IMR-90 (cell line): ENCODE measurements at regions not wholly inside any gene's neighbourhood (a gene's known extent, or its start where the extent isn't known, plus 50 kb on each side); places are given as distances from the start of the nearest gene placed in this dataset.

Experiments
- ATAC-seq: fragments of 200-7000 bp; cut with Tn5 transposase; 2 replicates; pipeline ENCODE4 v1.9.1; 2020; ENCODE audit warnings: low read depth, mild to moderate bottlenecking, moderate library complexity
- BruUV-seq: library from RNA; stranded (reverse); fragments of 400-500 nt; replicated peaks from 2 replicates; lab custom pipeline; 2021; lab: Mats Ljungman, UMichigan
- CTCF ChIA-PET: fragments of 300-600 bp; formaldehyde crosslinking; extraction: SDS; loops from one replicate; lab custom pipeline; 2021; ENCODE audit warnings: antibody characterized with exemption; lab: Yijun Ruan, JAX
- POLR2A ChIA-PET: fragments of 300-600 bp; sonication (Branson Sonifier 250); formaldehyde crosslinking; loops from one replicate; lab custom pipeline; 2022; ENCODE audit warnings: antibody characterized with exemption; ENCODE audit not compliant: unreplicated experiment; lab: Charles Lee
- DNase-seq: peaks from one replicate; pipeline ENCODE4 v3.0.0; 2013
- H2AFZ ChIP-seq: replicated peaks from 2 replicates; pipeline ENCODE3; 2013; ENCODE audit warnings: low read length, mild to moderate bottlenecking; ENCODE audit not compliant: poor library complexity
- H2AK5ac ChIP-seq: 2 replicates; pipeline ENCODE4 v1.6.1; 2013; ENCODE audit warnings: low read depth, low read length, inconsistent platforms
- H2AK9ac ChIP-seq: replicated peaks from 2 replicates; pipeline ENCODE3; 2013; ENCODE audit warnings: mild to moderate bottlenecking, low read depth, low read length, moderate library complexity; ENCODE audit not compliant: poor library complexity
- H2BK120ac ChIP-seq: 2 replicates; pipeline ENCODE4 v1.6.1; 2013; ENCODE audit warnings: low read depth, low read length, inconsistent platforms
- H2BK15ac ChIP-seq: 3 replicates; pipeline ENCODE4 v1.6.1; 2013; ENCODE audit warnings: low read depth, low read length, inconsistent platforms
- H2BK20ac ChIP-seq: 2 replicates; pipeline ENCODE4 v1.6.1; 2013; ENCODE audit warnings: low read depth, mild to moderate bottlenecking, inconsistent platforms, low read length, moderate library complexity
- H2BK5ac ChIP-seq: 2 replicates; pipeline ENCODE4 v1.6.1; 2013; ENCODE audit warnings: mild to moderate bottlenecking, low read depth, low read length, inconsistent platforms; ENCODE audit not compliant: poor library complexity, severe bottlenecking
- H3K14ac ChIP-seq: replicated peaks from 2 replicates; pipeline ENCODE4 v1.6.1; 2013; ENCODE audit warnings: low read depth, low read length, inconsistent platforms
- H3K18ac ChIP-seq: 2 replicates; pipeline ENCODE4 v1.6.1; 2013; ENCODE audit warnings: low read depth, low read length, control low read depth
- H3K23ac ChIP-seq: 2 replicates; pipeline ENCODE4 v1.6.1; 2013; ENCODE audit warnings: low read depth, low read length, inconsistent platforms
- H3K27ac ChIP-seq: 2 replicates; pipeline ENCODE4 v1.5.1; 2013; ENCODE audit warnings: mild to moderate bottlenecking, control low read depth, low read length; ENCODE audit not compliant: insufficient read depth
- H3K27me3 ChIP-seq: 2 replicates; pipeline ENCODE4 v1.6.1; 2013; ENCODE audit warnings: low read length; ENCODE audit not compliant: control insufficient read depth, insufficient read depth
- H3K36me3 ChIP-seq: 2 replicates; pipeline ENCODE4 v1.6.1; 2013; ENCODE audit warnings: low read length, mixed read lengths; ENCODE audit not compliant: control insufficient read depth, insufficient read depth
- H3K4ac ChIP-seq: 2 replicates; pipeline ENCODE4 v1.6.1; 2013; ENCODE audit warnings: low read depth, low read length, inconsistent platforms
- H3K4me1 ChIP-seq: 2 replicates; pipeline ENCODE4 v1.6.1; 2013; ENCODE audit warnings: low read length, mixed read lengths; ENCODE audit not compliant: control insufficient read depth, insufficient read depth
- H3K4me2 ChIP-seq: 2 replicates; pipeline ENCODE4 v1.6.1; 2013; ENCODE audit warnings: low read depth, mild to moderate bottlenecking, control low read depth, low read length, moderate library complexity
- H3K4me3 ChIP-seq: 2 replicates; pipeline ENCODE4 v1.5.1; 2013; ENCODE audit warnings: low read depth, mild to moderate bottlenecking, control low read depth, low read length, moderate library complexity; ENCODE audit not compliant: insufficient read depth
- H3K56ac ChIP-seq: 2 replicates; pipeline ENCODE4 v1.6.1; 2013; ENCODE audit warnings: low read length, inconsistent platforms; ENCODE audit not compliant: insufficient read depth; ENCODE audit errors: extremely low read depth
- H3K79me1 ChIP-seq, 2 experiments: 2 replicates each; pipeline ENCODE4 v1.6.1; 2013; ENCODE audit warnings: low read length in 2 of 2, inconsistent platforms in 1 of 2, low read depth in 1 of 2
- H3K9ac ChIP-seq: 2 replicates; pipeline ENCODE4 v1.6.1; 2013; ENCODE audit warnings: low read depth, low read length, control low read depth
- H3K9me1 ChIP-seq: 2 replicates; pipeline ENCODE4 v1.6.1; 2013; ENCODE audit warnings: low read length, inconsistent platforms; ENCODE audit not compliant: insufficient read depth
- H3K9me3 ChIP-seq: 2 replicates; pipeline ENCODE4 v1.6.1; 2013; ENCODE audit warnings: low read length; ENCODE audit not compliant: control insufficient read depth, insufficient read depth
- H4K20me1 ChIP-seq: 2 replicates; pipeline ENCODE4 v1.6.1; 2013; ENCODE audit warnings: low read length, inconsistent platforms; ENCODE audit not compliant: insufficient read depth
- H4K5ac ChIP-seq: 2 replicates; pipeline ENCODE4 v1.6.1; 2013; ENCODE audit warnings: mild to moderate bottlenecking, low read depth, low read length, control low read depth
- H4K8ac ChIP-seq, 2 experiments: 2 replicates each; pipeline ENCODE4 v1.6.1; 2013; ENCODE audit warnings: low read depth in 2 of 2, low read length in 2 of 2, control low read depth in 1 of 2, inconsistent platforms in 1 of 2
- H4K91ac ChIP-seq: 2 replicates; pipeline ENCODE4 v1.6.1; 2013; ENCODE audit warnings: low read depth, low read length, inconsistent platforms; ENCODE audit not compliant: insufficient read depth
- BHLHE40 ChIP-seq: fragments of 150-350 bp; IDR thresholded peaks from 2 replicates; pipeline ENCODE4 v1.6.1; 2016; ENCODE audit warnings: mild to moderate bottlenecking, low read depth, low read length
- CEBPB ChIP-seq: IDR thresholded peaks from 2 replicates; pipeline ENCODE4 v1.6.1; 2012; ENCODE audit warnings: low read depth, low read length, improper control_type of control experiment
- CHD1 ChIP-seq: IDR thresholded peaks from 2 replicates; pipeline ENCODE4 v1.6.1; 2012; ENCODE audit warnings: low read depth, low read length, improper control_type of control experiment
- ELK1 ChIP-seq: fragments of 150-350 bp; IDR thresholded peaks from 2 replicates; pipeline ENCODE4 v1.6.1; 2016; ENCODE audit warnings: low read depth, mild to moderate bottlenecking, low read length, moderate library complexity, borderline replicate concordance
- FOS ChIP-seq: fragments of 150-350 bp; IDR thresholded peaks from 2 replicates; pipeline ENCODE4 v1.6.1; 2016; ENCODE audit warnings: low read depth, low read length
- MAFK ChIP-seq: IDR thresholded peaks from 2 replicates; pipeline ENCODE4 v1.6.1; 2012; ENCODE audit warnings: low read depth, low read length, improper control_type of control experiment
- MXI1 ChIP-seq: IDR thresholded peaks from 2 replicates; pipeline ENCODE4 v1.6.1; 2012; ENCODE audit warnings: low read depth, mild to moderate bottlenecking, low read length, moderate library complexity, borderline replicate concordance
- NFE2L2 ChIP-seq: fragments of 150-350 bp; IDR thresholded peaks from 2 replicates; pipeline ENCODE4 v1.6.1; 2016; ENCODE audit warnings: low read depth, mild to moderate bottlenecking, low read length
- RAD21 ChIP-seq: IDR thresholded peaks from 2 replicates; pipeline ENCODE4 v1.6.1; 2012; ENCODE audit warnings: low read length, improper control_type of control experiment
- RCOR1 ChIP-seq: IDR thresholded peaks from 2 replicates; pipeline ENCODE4 v1.6.1; 2012; ENCODE audit warnings: mild to moderate bottlenecking, low read length, improper control_type of control experiment; ENCODE audit not compliant: insufficient replicate concordance
- RFX5 ChIP-seq: IDR thresholded peaks from 2 replicates; pipeline ENCODE4 v1.8.0; 2012; ENCODE audit warnings: low read depth, mild to moderate bottlenecking, low read length, moderate library complexity
- SMC3 ChIP-seq: fragments of 150-350 bp; IDR thresholded peaks from 2 replicates; pipeline ENCODE4 v1.6.1; 2016; ENCODE audit warnings: low read depth, mild to moderate bottlenecking, antibody characterized with exemption, low read length, moderate library complexity
- USF2 ChIP-seq: fragments of 150-350 bp; IDR thresholded peaks from 2 replicates; pipeline ENCODE4 v1.6.1; 2017; ENCODE audit warnings: mild to moderate bottlenecking, antibody characterized with exemption, low read length, low read depth
- WGBS, 2 experiments: methylation state at CpG; one replicate each; pipeline versions ENCODE4 v1.1.5 to v1.1.7; 2013; ENCODE audit warnings: missing lambda C conversion rate in 2 of 2; ENCODE audit not compliant: insufficient read length in 1 of 2; ENCODE audit errors: extremely low coverage in 2 of 2; 5-methylcytosine and 5-hydroxymethylcytosine counted together
- dilution Hi-C: fragments of 300-500 bp; cut with HindIII; formaldehyde crosslinking; loops from one replicate; pipeline ENCODE4 v1.14.3; 2018; ENCODE audit warnings: low sequenced_read_pairs; ENCODE audit not compliant: unreplicated experiment
- in situ Hi-C: fragments of 300-500 bp; cut with MboI; formaldehyde crosslinking; loops from 3 replicates; pipeline ENCODE4 v1.14.3; 2019; ENCODE audit warnings: low sequenced_read_pairs, inconsistent platforms, mixed read lengths
- intact Hi-C: fragments of 100-400 bp; cut with micrococcal nuclease; formaldehyde crosslinking; loops from 2 replicates; pipeline ENCODE4 v1.10.0; 2022
- TF ChIP-seq, protein P1 (sequence below): conservative IDR thresholded peaks from 2 replicates; pipeline ENCODE4 v1.5.1; 2012; ENCODE audit warnings: mild to moderate bottlenecking, low read depth, low read length, improper control_type of control experiment

- dilution Hi-C loops, result no loop called here
- ATAC-seq, result no peak
Observed at GRCh38 chr13:79222427-79223205, 183.4 kb downstream of the RBM26 start.

More at GRCh38 chr13:79222427-79223205, 183.4 kb downstream of the RBM26 start:
- Histone ChIP-seq H2BK20ac (no peak overlapping the region), H2BK15ac (no peak overlapping the region), H2BK5ac (no peak overlapping the region), H3K9me3 (no peaks in the 10 kb centered on the region), H3K36me3 (no peaks in the 10 kb centered on the region), H3K4me1 (no peaks in the 10 kb centered on the region), H3K23ac (no peak overlapping the region), H2BK120ac (no peak overlapping the region), H3K14ac (no peak overlapping the region), H3K9me1 (no peaks in the 10 kb centered on the region), H2AK9ac (no peak overlapping the region), H3K27ac (no peak overlapping the region), H3K27me3 (no peaks in the 10 kb centered on the region), H2AK5ac (no peak overlapping the region), H3K56ac (no peak overlapping the region), H3K4ac (no peak overlapping the region), H3K18ac (no peak overlapping the region), H4K91ac (no peak overlapping the region), H3K79me1 (no peaks in the 10 kb centered on the region), H4K20me1 (no peaks in the 10 kb centered on the region), H3K4me2 (no peak overlapping the region), H3K4me3 (no peak overlapping the region), H2AFZ (no peak overlapping the region), H4K8ac (no peak overlapping the region), H4K5ac (no peak overlapping the region), H3K9ac (no peak overlapping the region)
- in situ Hi-C loops (no loop called here), intact Hi-C loops (no loop called here)
- CTCF ChIA-PET, result no interaction called here
- no peak for DNase-seq
- no peak for TF ChIP-seq RFX5
- TF ChIP-seq RCOR1, result no peak
- no peak for TF ChIP-seq USF2
- TF ChIP-seq SMC3, result no peak
- TF ChIP-seq CEBPB, result no peak
- TF ChIP-seq CHD1, result no peak
- no peak for TF ChIP-seq ELK1
- TF ChIP-seq MXI1, result no peak
- TF ChIP-seq FOS, result no peak
- TF ChIP-seq, protein P1, sequence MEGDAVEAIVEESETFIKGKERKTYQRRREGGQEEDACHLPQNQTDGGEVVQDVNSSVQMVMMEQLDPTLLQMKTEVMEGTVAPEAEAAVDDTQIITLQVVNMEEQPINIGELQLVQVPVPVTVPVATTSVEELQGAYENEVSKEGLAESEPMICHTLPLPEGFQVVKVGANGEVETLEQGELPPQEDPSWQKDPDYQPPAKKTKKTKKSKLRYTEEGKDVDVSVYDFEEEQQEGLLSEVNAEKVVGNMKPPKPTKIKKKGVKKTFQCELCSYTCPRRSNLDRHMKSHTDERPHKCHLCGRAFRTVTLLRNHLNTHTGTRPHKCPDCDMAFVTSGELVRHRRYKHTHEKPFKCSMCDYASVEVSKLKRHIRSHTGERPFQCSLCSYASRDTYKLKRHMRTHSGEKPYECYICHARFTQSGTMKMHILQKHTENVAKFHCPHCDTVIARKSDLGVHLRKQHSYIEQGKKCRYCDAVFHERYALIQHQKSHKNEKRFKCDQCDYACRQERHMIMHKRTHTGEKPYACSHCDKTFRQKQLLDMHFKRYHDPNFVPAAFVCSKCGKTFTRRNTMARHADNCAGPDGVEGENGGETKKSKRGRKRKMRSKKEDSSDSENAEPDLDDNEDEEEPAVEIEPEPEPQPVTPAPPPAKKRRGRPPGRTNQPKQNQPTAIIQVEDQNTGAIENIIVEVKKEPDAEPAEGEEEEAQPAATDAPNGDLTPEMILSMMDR, result no peak
- no peak for TF ChIP-seq MAFK
- TF ChIP-seq RAD21, result no peak
- no peak for TF ChIP-seq BHLHE40
- no peak for TF ChIP-seq NFE2L2
- BruUV-seq, result no TSS peak
- 79% methylated on average over 2 of the region's 4 CpGs; no CpG with 5 or more reads in 1 of the 2 experiments for WGBS, 2 experiments
- POLR2A ChIA-PET, result no interaction called here
